ENCODE measurements at regions not wholly inside any gene's neighbourhood (a gene's known extent, or its start where the extent isn't known, plus 50 kb on each side); places are given as distances from the start of the nearest gene placed in this dataset.

GRCh38 chr6:56864171-56864616 lies 90.7 kb upstream of the BEND6 start:
- Histone ChIP-seq H3K56ac (ENCODE audit: insufficient read length, low read depth, low read length) (no peak overlapping the region), H3T11ph (ENCODE audit: low read length) (no peak overlapping the region), H2AFZ (ENCODE audit: low read length) (no peak overlapping the region), H4K20me1 (ENCODE audit: control insufficient read depth, insufficient read depth, insufficient read length) (no peaks in the 10 kb centered on the region), H2BK120ac (ENCODE audit: low read depth, low read length, poor library complexity, severe bottlenecking) (no peak overlapping the region), H2BK12ac (ENCODE audit: insufficient read length, low read depth, low read length) (no peak overlapping the region), H3K79me2 (ENCODE audit: insufficient read depth, low read length) (no peaks in the 10 kb centered on the region), H3K4me2 (ENCODE audit: insufficient read depth, insufficient read length, low read length) (no peak overlapping the region), H3K23ac (ENCODE audit: insufficient read length, low read depth, low read length) (no peak overlapping the region), H2BK20ac (ENCODE audit: low read depth, low read length, poor library complexity, severe bottlenecking) (no peak overlapping the region), H3K27ac (ENCODE audit: insufficient read length, low read depth, low read length) (no peak overlapping the region), H2BK5ac (ENCODE audit: insufficient read length, low read length) (no peak overlapping the region), H3K9ac (ENCODE audit: extremely low read depth, insufficient read length, low read length) (no peak overlapping the region), H3K4me1 (ENCODE audit: insufficient read depth, low read length) (peaks cover 7% of the 10 kb centered on the region; the same call in 1 of the 2 replicates), H4K5ac (ENCODE audit: insufficient read length, low read depth, low read length) (no peak overlapping the region), H3K27me3 (ENCODE audit: insufficient read depth, low read length) (no peaks in the 10 kb centered on the region), H2BK15ac (ENCODE audit: low read depth, low read length) (no peak overlapping the region), H4K8ac (replicated peaks; ENCODE audit: insufficient read length, low read depth, low read length) (no peak overlapping the region), H3K18ac (ENCODE audit: insufficient read length, low read depth, low read length) (no peak overlapping the region), H4K91ac (ENCODE audit: insufficient read length, low read depth, low read length) (no peak overlapping the region), H3K4ac (ENCODE audit: low read depth, low read length) (no peak overlapping the region), H3K23me2 (ENCODE audit: insufficient read length, low read depth, low read length, poor library complexity, severe bottlenecking) (no peaks in the 10 kb centered on the region), H3K14ac (ENCODE audit: insufficient read depth, low read length) (no peak overlapping the region), H3K79me1 (ENCODE audit: insufficient read depth, low read depth, low read length, poor library complexity, severe bottlenecking) (no peaks in the 10 kb centered on the region), H3K9me3 (ENCODE audit: control insufficient read depth, low read depth, low read length) (no peaks in the 10 kb centered on the region), H2AK5ac (ENCODE audit: insufficient read length, low read length) (no peak overlapping the region)
- no peak overlapping the region for H3K4me3 Mint-ChIP-seq
- no peak overlapping the region for H3K27ac Mint-ChIP-seq
- TF ChIP-seq CTCF (conservative IDR thresholded peaks at IDR 0.05) = no peak
- no peak for DNase-seq
- H3K36me3 Mint-ChIP-seq (ENCODE audit: insufficient read depth in 1 of 3, low read depth in 3 of 3) = no peaks in the 10 kb centered on the region
- H3K9me3 Mint-ChIP-seq = no peaks in the 10 kb centered on the region
- WGBS (ENCODE audit: extremely low coverage, insufficient read length, low lambda C conversion rate) = no CpG with 5 or more reads among the region's 1 CpG
- H3K4me1 Mint-ChIP-seq = peaks cover 30 to 38% of the 10 kb centered on the region in 2 experiments
- H3K27me3 Mint-ChIP-seq (ENCODE audit: low read depth) = no peaks in the 10 kb centered on the region; the same call in 1 of the 2 replicates
